T follicular helper cell (primary cell): ENCODE measurements at regions not wholly inside any gene's neighbourhood (a gene's known extent, or its start where the extent isn't known, plus 50 kb on each side); places are given as distances from the start of the nearest gene placed in this dataset.
"Not testable (repeated sequence)": the region's sequence is repeated elsewhere in the genome, so short reads cannot be mapped to it uniquely, and the experiment has no call there.

Experiments
- DNase-seq: peaks from one replicate; pipeline ENCODE4 v3.0.0-alpha.2; 2020; ENCODE audit warnings: low read depth

DNA sequence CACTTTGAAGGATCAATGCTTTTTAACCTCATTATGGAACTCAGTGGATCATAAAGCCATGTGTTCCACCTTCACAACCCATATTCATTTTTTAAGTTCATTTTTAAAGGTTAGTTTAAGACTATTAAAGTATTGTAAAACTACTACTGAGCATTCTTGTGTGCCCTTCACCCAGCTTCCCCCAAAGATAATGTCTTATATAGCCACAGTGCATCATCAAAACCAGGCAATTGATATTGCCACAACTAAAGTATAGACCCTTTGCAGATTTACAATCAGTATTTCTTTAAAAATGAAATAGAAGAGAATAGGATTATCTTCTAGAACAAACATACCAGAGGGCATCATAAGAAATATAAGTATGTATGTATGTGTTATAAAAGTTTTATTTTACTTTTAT is 597.1 kb downstream of the CCSER2 start:
- DNase-seq: no peak

DNA sequence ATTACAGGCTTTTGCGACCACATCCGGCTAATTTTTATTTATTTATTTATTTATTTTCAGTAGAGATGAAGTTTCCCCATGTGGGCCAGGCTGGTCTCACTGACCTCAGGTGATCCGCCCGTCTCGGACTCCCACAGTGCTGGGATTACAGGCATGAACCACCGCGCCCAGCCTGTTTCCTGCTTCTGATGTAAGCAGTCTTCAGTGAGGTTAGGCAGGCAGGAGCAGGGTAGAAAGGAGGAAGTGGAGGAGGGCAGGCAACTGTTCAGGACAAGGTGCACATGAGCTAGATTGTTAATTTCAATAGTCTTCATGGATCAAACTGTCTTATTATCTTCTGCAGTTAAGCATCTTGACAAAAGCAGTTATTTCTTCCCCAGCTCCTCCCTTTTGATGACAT is 605.0 kb downstream of the CCSER2 start:
- no peak for DNase-seq

- DNase-seq: no peak
Measured at GRCh38 chr10:84935772-84936171, 607.4 kb downstream of the CCSER2 start.

DNA sequence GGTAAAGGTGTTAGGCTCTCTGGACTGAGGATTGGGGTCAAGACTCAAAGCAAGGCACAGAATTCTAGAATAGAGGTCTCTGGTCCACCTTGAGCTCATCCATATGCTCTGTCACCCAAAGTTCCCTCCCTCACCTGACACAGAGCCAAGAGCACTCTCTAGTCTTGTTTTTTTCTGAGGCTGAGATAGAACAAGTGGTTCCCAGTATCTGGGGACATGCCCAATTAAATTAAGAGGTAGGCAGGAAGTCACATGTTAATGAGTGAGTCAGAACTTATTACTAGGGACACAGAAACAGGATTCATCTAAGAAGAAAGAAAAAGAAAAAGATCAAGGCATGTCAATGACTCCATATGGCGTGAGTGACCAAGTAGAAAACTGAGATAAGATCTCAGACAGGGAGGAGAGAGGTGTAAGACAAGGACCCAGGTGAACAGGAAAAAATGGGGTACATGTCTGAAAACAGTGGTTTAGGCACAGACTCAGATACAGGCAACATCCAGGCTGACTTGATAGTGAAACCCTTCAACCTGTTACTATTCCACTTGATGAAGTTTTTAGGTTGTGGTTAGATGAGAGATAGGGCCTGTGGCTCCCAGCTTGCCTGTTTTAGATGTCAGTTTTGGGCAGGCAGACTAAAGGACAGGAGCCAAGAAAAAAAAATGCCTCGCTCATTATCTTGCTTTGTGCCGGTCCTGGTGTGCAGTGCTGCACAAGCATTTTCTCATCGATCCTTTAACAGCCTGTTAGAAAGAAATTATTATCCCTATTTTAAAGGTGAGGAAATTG is 609.9 kb downstream of the CCSER2 start:
- DNase-seq: no peak

DNA sequence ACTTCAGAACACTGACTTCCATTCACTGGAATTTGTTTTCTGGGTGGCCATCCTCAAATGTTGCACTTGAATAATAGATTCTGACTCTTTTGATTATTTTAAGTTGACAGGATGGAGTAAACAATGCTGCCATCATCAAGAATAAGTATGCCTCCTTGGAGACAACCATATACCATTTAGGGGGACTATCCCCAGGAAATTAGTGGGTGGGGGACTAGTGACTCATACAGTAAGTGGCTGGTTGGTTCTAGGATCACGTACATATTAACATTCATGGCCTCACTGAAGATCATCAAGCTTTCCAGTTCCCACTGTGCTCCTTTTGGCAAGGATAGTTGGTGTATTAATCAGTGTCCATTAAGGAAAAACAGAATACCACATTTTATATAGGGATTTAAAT is 615.2 kb downstream of the CCSER2 start:
- DNase-seq: no peak

DNA sequence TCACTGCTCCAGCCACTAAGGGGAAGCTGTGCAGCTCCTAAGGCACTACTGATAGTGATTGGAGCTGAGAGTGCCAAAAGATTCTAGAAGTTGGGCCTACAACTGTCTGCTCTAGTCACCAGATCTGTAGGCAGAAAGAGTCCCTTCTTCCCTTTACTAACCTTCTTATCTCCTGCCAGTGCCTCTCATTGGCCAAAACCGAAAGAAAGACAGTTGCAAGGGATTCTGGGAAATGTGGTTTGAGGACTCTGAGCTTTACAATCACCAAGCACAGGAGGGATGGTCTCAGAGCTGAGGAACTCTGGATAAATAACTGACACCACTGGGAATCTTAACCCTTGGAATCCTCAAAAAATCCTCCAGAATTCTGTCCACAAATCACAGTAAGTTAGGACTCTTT is 615.8 kb downstream of the CCSER2 start:
- DNase-seq: no peak

DNA sequence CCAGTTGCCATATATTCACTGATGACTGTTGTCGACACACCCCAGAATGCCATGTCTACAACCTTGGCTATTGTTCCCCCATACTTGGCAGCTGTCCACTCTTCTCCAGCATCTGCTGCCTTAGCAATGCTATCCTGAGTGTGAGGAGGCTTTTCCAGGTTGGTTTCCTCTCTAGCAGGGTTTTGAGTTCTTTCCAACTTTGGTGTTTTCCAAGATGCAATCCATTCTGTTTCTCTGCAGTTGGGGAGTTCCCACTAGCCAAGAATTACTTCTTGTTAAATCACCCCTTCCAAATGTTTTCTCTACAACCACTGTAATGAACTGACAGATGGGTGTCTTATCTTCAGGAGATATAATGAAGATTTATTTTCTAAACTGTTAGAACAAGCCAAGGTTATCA is 617.4 kb downstream of the CCSER2 start:
- DNase-seq: no peak

DNA sequence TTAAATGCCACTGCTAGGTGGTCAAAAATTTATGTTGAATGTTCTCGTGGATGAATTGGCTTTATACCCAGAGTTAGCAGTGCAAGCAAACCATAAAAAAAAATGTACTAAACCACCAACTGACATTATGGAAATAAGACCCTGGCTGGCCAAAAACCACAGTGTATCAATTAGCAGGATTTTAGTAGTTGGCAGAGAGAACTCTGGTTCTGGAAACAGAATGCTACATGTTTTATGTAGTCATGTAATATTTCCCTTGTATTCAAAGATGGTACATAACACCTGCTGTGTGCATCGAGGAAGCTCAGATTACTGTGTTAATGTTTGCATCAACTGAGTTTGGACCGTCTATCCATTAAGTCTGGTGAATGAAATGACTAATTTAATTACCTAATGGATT is 618.5 kb downstream of the CCSER2 start:
- DNase-seq: no peak

- DNase-seq: no peak
Measured at GRCh38 chr10:84948644-84949043, 620.3 kb downstream of the CCSER2 start.

- no peak for DNase-seq
Measured at GRCh38 chr10:84951616-84952015, 623.2 kb downstream of the CCSER2 start.

DNA sequence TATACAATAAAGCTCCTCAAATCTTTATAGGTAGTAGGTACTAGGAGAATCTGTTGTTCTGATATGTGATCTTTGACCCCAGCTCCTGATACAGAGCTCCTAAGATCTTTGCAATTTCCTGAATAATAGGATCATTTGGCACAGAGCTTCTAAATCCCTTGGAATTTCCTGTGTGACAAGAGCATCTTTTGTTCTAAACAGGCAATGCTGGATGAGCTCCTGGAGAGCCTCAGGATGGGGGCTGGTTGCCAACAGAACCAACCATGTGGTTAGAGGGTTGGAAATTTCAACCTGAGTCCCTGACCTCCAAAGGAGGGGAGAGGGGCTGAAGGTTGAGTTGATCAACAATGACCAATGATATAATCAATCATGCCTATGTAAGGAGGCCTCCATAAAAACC is 629.0 kb downstream of the CCSER2 start:
- no peak for DNase-seq

DNA sequence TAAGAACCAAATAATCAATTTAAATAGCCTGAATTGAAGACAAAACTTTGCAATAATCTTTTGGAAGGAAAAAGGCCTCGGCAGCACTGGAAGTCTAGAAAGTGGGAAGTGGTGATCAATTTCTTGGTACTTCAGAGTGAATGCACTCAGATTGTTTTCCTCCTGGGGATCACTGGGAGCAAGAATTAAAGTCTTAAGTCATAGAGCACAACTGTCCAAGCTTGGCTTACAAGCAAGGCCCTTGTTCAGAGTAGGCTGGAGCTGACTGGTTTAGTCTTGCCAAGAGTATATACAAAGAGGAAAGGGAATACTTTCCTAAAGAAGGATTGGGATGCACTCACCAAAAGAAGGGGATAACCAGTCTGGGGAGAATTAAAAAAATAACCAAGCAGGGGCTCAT is 637.1 kb downstream of the CCSER2 start:
- DNase-seq: no peak

GRCh38 chr10:84966708-84967441 is 638.5 kb downstream of the CCSER2 start:
- no peak for DNase-seq

DNA sequence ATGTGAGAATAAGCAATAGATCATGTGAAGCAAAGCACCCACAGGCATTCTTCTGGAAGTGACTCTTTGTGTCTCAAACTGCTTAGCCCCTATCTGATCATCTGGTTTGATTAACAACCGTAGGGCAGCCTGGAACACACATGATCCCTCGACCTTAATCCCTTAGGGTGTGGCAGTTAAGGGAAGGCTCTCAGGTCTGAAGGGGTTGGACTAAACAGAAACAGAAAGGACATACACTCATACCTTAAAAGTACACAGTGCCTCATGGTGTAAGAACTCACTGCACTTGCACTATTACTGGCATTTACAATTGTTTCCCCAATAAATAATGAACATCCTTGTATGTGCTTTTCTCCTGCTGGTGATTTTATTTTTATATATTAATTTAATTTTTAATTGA is 640.9 kb downstream of the CCSER2 start:
- not testable (repeated sequence) for DNase-seq

- DNase-seq: no peak
Measured at GRCh38 chr10:84987039-84987438, 658.6 kb downstream of the CCSER2 start.

- DNase-seq: no peak
Measured at GRCh38 chr10:84988011-84988410, 659.6 kb downstream of the CCSER2 start.

- no peak for DNase-seq
Measured at GRCh38 chr10:84990713-84991112, 662.3 kb downstream of the CCSER2 start.

DNA sequence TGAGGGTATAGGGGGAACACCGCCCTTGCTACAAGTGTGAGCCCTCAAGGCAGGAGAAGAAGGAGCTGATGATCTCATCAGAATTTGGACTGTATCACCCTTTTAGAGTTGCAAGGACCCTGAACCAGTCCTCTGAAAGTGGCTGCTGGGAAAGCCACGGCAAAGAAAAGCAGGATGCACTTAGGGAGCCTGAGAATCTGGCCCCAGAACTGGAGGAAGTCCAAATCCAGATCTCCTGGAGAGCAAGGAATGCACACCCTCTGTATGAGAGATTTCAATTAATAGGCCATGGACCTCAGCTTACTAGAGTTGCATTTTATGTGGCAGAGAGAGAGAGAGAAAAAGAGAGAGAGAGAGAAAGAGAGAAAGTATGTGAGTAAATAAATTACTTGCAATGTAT is 662.9 kb downstream of the CCSER2 start:
- DNase-seq: no peak

DNA sequence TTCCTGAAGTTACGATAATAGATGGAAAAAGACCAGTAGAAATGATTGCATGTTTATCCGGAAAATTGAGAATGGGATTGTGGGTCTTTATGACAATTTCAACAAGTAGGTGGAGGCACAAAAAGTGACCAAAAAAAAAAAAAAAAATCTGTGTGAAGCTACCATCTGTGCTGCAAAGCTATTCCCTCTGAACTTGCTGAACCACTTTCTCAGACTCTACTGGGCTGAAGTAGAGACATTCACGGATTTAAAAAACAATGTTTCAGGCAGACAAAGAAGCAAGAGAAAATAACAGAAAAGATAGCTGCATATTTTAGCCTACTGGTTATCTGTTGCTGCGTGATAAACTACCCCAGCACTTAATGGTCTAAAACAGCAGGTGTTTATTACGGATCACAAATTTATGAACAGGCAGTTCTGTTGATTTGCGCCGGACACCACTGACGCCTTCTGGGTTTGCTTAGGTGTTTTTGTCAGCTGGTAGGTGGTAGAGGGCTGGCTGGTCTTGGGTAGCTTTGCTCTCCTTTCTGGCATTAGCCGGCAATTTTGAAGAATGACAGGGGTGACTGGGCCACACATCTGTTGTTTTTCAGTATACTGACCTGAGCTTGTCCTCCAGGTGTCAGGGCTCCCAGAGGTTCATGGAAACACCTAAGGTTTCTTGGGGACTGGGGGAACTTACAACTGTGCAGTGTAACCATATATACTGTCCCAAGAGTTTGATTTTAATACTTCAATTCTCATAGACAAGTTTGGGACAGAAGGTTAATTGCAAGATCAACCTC is 665.1 kb downstream of the CCSER2 start:
- no peak for DNase-seq

- no peak for DNase-seq
Measured at GRCh38 chr10:84994722-84995121, 666.3 kb downstream of the CCSER2 start.

DNA sequence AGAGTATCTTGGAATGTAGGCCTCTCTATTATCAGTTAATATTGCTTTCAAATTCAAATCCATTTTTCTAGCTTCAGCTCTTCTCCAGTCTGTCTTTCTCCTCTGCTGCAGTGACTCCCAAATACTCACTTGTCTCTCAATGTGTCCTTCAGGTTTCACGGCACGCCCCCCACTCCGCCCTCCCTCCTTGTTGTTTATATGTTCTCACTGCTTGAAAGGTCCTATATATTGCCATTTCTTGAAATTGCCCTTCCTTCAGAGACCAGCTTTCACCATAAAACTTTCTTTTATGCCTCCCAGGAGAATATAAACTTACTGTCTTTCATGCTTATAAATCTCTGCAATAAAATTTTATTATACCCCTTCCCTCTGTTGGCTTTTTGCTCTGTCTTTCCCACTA is 668.2 kb downstream of the CCSER2 start:
- DNase-seq: no peak

DNA sequence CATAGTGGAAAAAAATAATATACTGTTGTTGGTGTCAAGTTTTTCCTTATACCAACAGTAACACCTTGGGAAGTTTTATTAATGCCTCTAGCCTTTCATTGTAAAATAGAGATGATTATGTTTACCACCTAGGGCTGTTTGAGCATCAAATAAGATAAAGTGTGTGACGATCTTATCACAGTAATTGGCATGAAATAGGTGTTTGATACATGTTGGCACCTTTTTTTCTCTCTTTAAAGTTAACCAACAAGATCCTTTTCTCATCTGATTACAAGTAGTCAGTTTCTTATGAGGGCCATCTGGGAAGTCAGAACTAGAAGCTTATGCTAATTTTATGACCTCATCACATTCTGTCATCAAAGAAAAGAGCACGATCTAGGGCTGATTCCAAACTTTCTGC is 669.5 kb downstream of the CCSER2 start:
- no peak for DNase-seq

DNA sequence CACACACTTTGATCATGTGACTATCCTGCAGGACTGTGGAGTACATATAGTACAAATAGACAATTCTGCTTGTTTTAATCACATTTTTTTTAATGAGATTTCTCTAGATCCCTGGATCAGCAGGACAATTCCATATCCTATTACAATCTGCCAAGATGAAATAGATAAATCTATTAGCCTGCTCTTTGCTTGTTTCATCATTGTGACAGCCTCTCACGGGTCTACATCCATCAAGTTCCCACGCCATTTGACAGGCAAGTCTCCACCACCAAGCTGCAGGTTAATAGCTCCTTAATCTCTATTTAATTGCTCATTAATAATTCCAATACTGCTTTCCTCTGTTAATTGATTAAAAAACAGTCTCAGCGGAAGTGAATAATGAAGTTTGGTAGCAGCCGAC is 671.5 kb downstream of the CCSER2 start:
- no peak for DNase-seq
